ENCODE measurements at regions not wholly inside any gene's neighbourhood (a gene's known extent, or its start where the extent isn't known, plus 50 kb on each side); places are given as distances from the start of the nearest gene placed in this dataset.

- no peaks in the 10 kb centered on the region for H3K36me3 ChIP-seq (ENCODE audit: insufficient read depth, low read length)
- no peaks in the 10 kb centered on the region for H3K27me3 ChIP-seq (ENCODE audit: insufficient read depth, low read length)
- H3K9ac ChIP-seq (ENCODE audit: low read depth, low read length), result no peak overlapping the region
- H3K4me1 ChIP-seq (ENCODE audit: insufficient read depth, low read length), result no peaks in the 10 kb centered on the region
- H3K27ac ChIP-seq (ENCODE audit: low read depth, low read length), result no peak overlapping the region
- 71% methylated on average over 1 of the region's 1 CpG for WGBS
- H3K9me3 ChIP-seq (ENCODE audit: insufficient read depth, low read depth, low read length), result peaks cover 9% of the 10 kb centered on the region; the same call in 1 of the 2 replicates
- no peak overlapping the region for H3K4me3 ChIP-seq (ENCODE audit: low read length)
Measured at GRCh38 chrY:8390310-8390709, 947.0 kb upstream of the TSPY4 start.

- peaks cover 11% of the 10 kb centered on the region; the same call in 1 of the 2 replicates for H3K9me3 ChIP-seq (ENCODE audit: insufficient read depth, low read depth, low read length)
- WGBS, result 86% methylated on average over 1 of the region's 3 CpGs
Measured at GRCh38 chrY:8393246-8393645, 944.0 kb upstream of the TSPY4 start.

DNA sequence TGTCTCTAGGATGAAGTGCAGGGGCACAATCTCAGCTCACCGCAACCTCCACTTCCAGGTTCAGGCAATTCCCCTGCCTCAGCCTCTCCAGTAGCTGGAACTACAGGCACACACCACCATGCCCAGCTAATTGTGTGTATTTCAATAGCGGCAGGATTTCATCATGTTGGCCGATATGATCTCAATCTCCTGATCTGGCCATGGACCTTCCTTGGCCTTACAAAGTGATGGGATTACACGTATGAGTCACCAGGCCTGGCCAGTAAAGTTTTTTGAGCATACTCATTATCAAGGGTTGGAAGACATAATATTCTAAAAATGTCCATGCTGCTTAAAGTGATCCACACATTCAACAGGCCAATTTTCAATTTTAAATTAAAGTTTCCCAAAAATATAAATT lies 914.4 kb upstream of the TSPY4 start:
- peaks cover 35% of the 10 kb centered on the region; the same call in 1 of the 2 replicates for H3K9me3 ChIP-seq (ENCODE audit: insufficient read depth, low read depth, low read length)
- H3K4me3 ChIP-seq (ENCODE audit: low read length), result no peak overlapping the region
- no peaks in the 10 kb centered on the region for H3K27me3 ChIP-seq (ENCODE audit: insufficient read depth, low read length)
- H3K9ac ChIP-seq (ENCODE audit: low read depth, low read length), result no peak overlapping the region
- H3K27ac ChIP-seq (ENCODE audit: low read depth, low read length), result no peak overlapping the region
- WGBS, result 84% methylated on average over 4 of the region's 4 CpGs
- no peaks in the 10 kb centered on the region for H3K36me3 ChIP-seq (ENCODE audit: insufficient read depth, low read length)
- no peaks in the 10 kb centered on the region for H3K4me1 ChIP-seq (ENCODE audit: insufficient read depth, low read length)

More at GRCh38 chrY:8393246-8393645, 944.0 kb upstream of the TSPY4 start:
- Histone ChIP-seq H3K9ac (ENCODE audit: low read depth, low read length) (no peak overlapping the region), H3K27me3 (ENCODE audit: insufficient read depth, low read length) (no peaks in the 10 kb centered on the region), H3K36me3 (ENCODE audit: insufficient read depth, low read length) (no peaks in the 10 kb centered on the region), H3K4me3 (ENCODE audit: low read length) (no peak overlapping the region), H3K4me1 (ENCODE audit: insufficient read depth, low read length) (no peaks in the 10 kb centered on the region), H3K27ac (ENCODE audit: low read depth, low read length) (no peak overlapping the region)

DNA sequence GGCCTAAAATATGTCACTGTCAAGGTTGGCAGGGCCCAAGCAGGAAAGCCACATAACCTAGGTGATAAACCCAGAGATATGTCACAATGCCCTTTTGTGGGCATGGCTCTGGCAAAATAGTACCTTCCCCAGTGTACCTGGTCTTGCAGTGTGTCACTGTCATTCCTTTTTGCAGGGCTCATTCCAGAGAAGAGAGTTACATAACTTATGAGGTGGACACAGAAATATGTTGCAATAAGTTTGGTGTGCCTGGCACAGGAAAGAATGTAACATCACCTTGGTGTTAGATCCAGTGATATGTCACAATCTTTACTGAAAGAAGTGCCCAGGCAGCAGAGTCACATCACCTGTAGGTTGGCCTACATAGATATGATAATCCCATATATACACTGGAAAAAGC lies 910.8 kb upstream of the TSPY4 start:
- H3K27ac ChIP-seq (ENCODE audit: low read depth, low read length), result no peak overlapping the region
- peaks cover 32% of the 10 kb centered on the region; the same call in 1 of the 2 replicates for H3K9me3 ChIP-seq (ENCODE audit: insufficient read depth, low read depth, low read length)
- no peak overlapping the region for H3K4me3 ChIP-seq (ENCODE audit: low read length)
- no peaks in the 10 kb centered on the region for H3K4me1 ChIP-seq (ENCODE audit: insufficient read depth, low read length)
- no peaks in the 10 kb centered on the region for H3K36me3 ChIP-seq (ENCODE audit: insufficient read depth, low read length)
- H3K9ac ChIP-seq (ENCODE audit: low read depth, low read length), result no peak overlapping the region
- no peaks in the 10 kb centered on the region for H3K27me3 ChIP-seq (ENCODE audit: insufficient read depth, low read length)

- Histone ChIP-seq H3K27me3 (ENCODE audit: insufficient read depth, low read length) (no peaks in the 10 kb centered on the region), H3K36me3 (ENCODE audit: insufficient read depth, low read length) (no peaks in the 10 kb centered on the region), H3K4me1 (ENCODE audit: insufficient read depth, low read length) (no peaks in the 10 kb centered on the region), H3K27ac (ENCODE audit: low read depth, low read length) (no peak overlapping the region), H3K9me3 (ENCODE audit: insufficient read depth, low read depth, low read length) (peaks cover 47% of the 10 kb centered on the region), H3K9ac (ENCODE audit: low read depth, low read length) (no peak overlapping the region), H3K4me3 (ENCODE audit: low read length) (no peak overlapping the region)
- WGBS, result 75% methylated on average over 3 of the region's 3 CpGs
Measured at GRCh38 chrY:8437510-8437909, 899.8 kb upstream of the TSPY4 start.

GRCh38 chrY:8442097-8442496 lies 895.2 kb upstream of the TSPY4 start:
- no peaks in the 10 kb centered on the region for H3K4me1 ChIP-seq (ENCODE audit: insufficient read depth, low read length)
- H3K27ac ChIP-seq (ENCODE audit: low read depth, low read length), result no peak overlapping the region
- no peak overlapping the region for H3K4me3 ChIP-seq (ENCODE audit: low read length)
- WGBS, result 100% methylated on average over 2 of the region's 2 CpGs
- H3K36me3 ChIP-seq (ENCODE audit: insufficient read depth, low read length), result no peaks in the 10 kb centered on the region
- no peak overlapping the region for H3K9ac ChIP-seq (ENCODE audit: low read depth, low read length)
- no peaks in the 10 kb centered on the region for H3K27me3 ChIP-seq (ENCODE audit: insufficient read depth, low read length)
- H3K9me3 ChIP-seq (ENCODE audit: insufficient read depth, low read depth, low read length), result peaks cover 53% of the 10 kb centered on the region

DNA sequence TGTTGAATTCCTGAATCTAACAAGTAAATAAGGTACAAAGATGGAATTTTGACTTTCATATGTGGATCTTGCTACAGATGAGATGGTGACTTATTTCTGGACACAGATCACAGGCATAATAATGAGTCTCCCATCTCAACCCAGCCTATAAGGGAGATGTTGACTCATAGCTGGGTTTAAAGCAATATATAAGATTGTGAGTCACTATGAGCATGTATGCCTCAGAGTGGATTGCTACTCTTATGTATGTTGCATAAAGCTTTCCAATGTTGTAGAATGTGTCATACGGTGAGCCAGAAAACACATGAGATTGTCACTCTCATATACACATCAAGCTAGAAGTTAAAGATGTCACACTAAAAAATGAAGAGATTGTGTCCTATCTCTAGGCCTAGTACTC lies 884.3 kb upstream of the TSPY4 start:
- no CpG with 5 or more reads among the region's 1 CpG for whole genome bisulfite sequencing
- H3K36me3 ChIP-seq (ENCODE audit: insufficient read depth, low read length), result no peaks in the 10 kb centered on the region
- peaks cover 15% of the 10 kb centered on the region for H3K9me3 ChIP-seq (ENCODE audit: insufficient read depth, low read depth, low read length)
- H3K27me3 ChIP-seq (ENCODE audit: insufficient read depth, low read length), result no peaks in the 10 kb centered on the region
- H3K9ac ChIP-seq (ENCODE audit: low read depth, low read length), result no peak overlapping the region
- H3K4me3 ChIP-seq (ENCODE audit: low read length), result no peak overlapping the region
- H3K27ac ChIP-seq (ENCODE audit: low read depth, low read length), result no peak overlapping the region
- H3K4me1 ChIP-seq (ENCODE audit: insufficient read depth, low read length), result no peaks in the 10 kb centered on the region

DNA sequence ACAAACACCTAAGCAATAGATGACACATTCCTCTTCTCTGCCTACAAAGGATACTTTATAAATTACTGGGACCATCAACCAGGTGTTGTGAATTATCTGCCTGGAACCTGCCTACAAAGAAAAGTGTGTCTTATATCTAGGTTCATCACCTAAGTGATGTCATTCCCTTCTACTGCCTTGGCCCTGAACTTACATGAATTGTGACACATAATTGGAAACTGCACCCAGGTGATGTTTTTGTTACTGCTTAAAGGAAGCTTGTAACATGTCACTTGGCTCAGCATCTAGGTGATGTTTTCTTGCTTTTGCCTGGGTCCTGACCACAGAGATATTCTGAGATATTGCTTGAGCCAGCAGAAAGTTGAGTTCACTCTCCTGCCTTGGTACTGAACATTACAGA lies 870.5 kb upstream of the TSPY4 start:
- Histone ChIP-seq H3K4me1 (ENCODE audit: insufficient read depth, low read length) (no peaks in the 10 kb centered on the region), H3K9me3 (ENCODE audit: insufficient read depth, low read depth, low read length) (peaks cover 67% of the 10 kb centered on the region), H3K27ac (ENCODE audit: low read depth, low read length) (no peak overlapping the region), H3K4me3 (ENCODE audit: low read length) (no peak overlapping the region), H3K27me3 (ENCODE audit: insufficient read depth, low read length) (no peaks in the 10 kb centered on the region), H3K9ac (ENCODE audit: low read depth, low read length) (no peak overlapping the region), H3K36me3 (ENCODE audit: insufficient read depth, low read length) (no peaks in the 10 kb centered on the region)

DNA sequence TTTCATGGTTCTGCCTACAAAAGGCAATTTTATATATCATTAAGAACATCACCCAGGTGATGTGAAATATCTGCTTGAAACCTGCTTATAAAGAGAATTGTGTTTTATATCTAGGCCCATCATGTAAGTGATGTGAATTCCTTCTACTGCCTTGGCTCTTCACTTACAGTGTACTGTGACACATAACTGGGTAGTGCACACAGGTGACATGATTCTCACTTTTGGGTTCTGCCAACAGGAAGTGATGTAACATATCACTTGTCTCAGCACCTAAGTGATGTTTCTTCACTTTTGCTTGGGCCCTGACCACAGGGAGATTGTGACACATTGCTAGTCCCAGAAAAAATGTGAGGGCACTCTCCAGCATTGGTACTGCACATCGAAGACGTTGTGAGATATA lies 867.0 kb upstream of the TSPY4 start:
- H3K9me3 ChIP-seq (ENCODE audit: insufficient read depth, low read depth, low read length), result peaks cover 46% of the 10 kb centered on the region
- no peaks in the 10 kb centered on the region for H3K4me1 ChIP-seq (ENCODE audit: insufficient read depth, low read length)
- no peak overlapping the region for H3K27ac ChIP-seq (ENCODE audit: low read depth, low read length)
- no peak overlapping the region for H3K4me3 ChIP-seq (ENCODE audit: low read length)
- H3K27me3 ChIP-seq (ENCODE audit: insufficient read depth, low read length), result no peaks in the 10 kb centered on the region
- 84% methylated on average over 2 of the region's 2 CpGs for WGBS
- H3K36me3 ChIP-seq (ENCODE audit: insufficient read depth, low read length), result no peaks in the 10 kb centered on the region
- no peak overlapping the region for H3K9ac ChIP-seq (ENCODE audit: low read depth, low read length)

GRCh38 chrY:8479141-8479540 lies 858.1 kb upstream of the TSPY4 start:
- Histone ChIP-seq H3K27me3 (ENCODE audit: insufficient read depth, low read length) (no peaks in the 10 kb centered on the region), H3K27ac (ENCODE audit: low read depth, low read length) (no peak overlapping the region), H3K4me1 (ENCODE audit: insufficient read depth, low read length) (no peaks in the 10 kb centered on the region), H3K9me3 (ENCODE audit: insufficient read depth, low read depth, low read length) (peaks cover 10% of the 10 kb centered on the region; the same call in 1 of the 2 replicates), H3K9ac (ENCODE audit: low read depth, low read length) (no peak overlapping the region), H3K36me3 (ENCODE audit: insufficient read depth, low read length) (no peaks in the 10 kb centered on the region), H3K4me3 (ENCODE audit: low read length) (no peak overlapping the region)

GRCh38 chrY:8488955-8489354 lies 848.3 kb upstream of the TSPY4 start:
- 82% methylated on average over 1 of the region's 1 CpG for WGBS
- Histone ChIP-seq H3K36me3 (ENCODE audit: insufficient read depth, low read length) (no peaks in the 10 kb centered on the region), H3K27ac (ENCODE audit: low read depth, low read length) (no peak overlapping the region), H3K4me1 (ENCODE audit: insufficient read depth, low read length) (no peaks in the 10 kb centered on the region), H3K9me3 (ENCODE audit: insufficient read depth, low read depth, low read length) (peaks cover 65% of the 10 kb centered on the region), H3K9ac (ENCODE audit: low read depth, low read length) (no peak overlapping the region), H3K4me3 (ENCODE audit: low read length) (no peak overlapping the region), H3K27me3 (ENCODE audit: insufficient read depth, low read length) (no peaks in the 10 kb centered on the region)

GRCh38 chrY:8489880-8490630 lies 847.2 kb upstream of the TSPY4 start:
- Histone ChIP-seq H3K9me3 (ENCODE audit: insufficient read depth, low read depth, low read length) (peaks cover 66% of the 10 kb centered on the region), H3K36me3 (ENCODE audit: insufficient read depth, low read length) (no peaks in the 10 kb centered on the region), H3K27me3 (ENCODE audit: insufficient read depth, low read length) (no peaks in the 10 kb centered on the region), H3K4me3 (ENCODE audit: low read length) (no peak overlapping the region), H3K4me1 (ENCODE audit: insufficient read depth, low read length) (no peaks in the 10 kb centered on the region), H3K9ac (ENCODE audit: low read depth, low read length) (no peak overlapping the region), H3K27ac (ENCODE audit: low read depth, low read length) (no peak overlapping the region)
- WGBS, result 71% methylated on average over 2 of the region's 4 CpGs

All from HUES64 (cell line).